HepG2 (cell line): ENCODE measurements at regions not wholly inside any gene's neighbourhood (a gene's known extent, or its start where the extent isn't known, plus 50 kb on each side); places are given as distances from the start of the nearest gene placed in this dataset.

Source experiments
- EZH2 ChIP-seq: conservative IDR thresholded peaks from 2 replicates; pipeline ENCODE4 v1.6.1; 2012; ENCODE audit warnings: mild to moderate bottlenecking, low read depth, low read length, moderate library complexity
- HBP1 ChIP-seq: IDR thresholded peaks from 2 replicates; pipeline ENCODE4 v1.6.1; 2016; ENCODE audit warnings: low read depth, control low read depth
- HNRNPL ChIP-seq: fragments of 200-400 bp; formaldehyde crosslinking; IDR thresholded peaks from 2 replicates; pipeline ENCODE4 v1.6.1; 2017; ENCODE audit warnings: mild to moderate bottlenecking, low read depth, low read length
- PHB2 ChIP-seq: fragments of 450-650 bp; IDR thresholded peaks from 2 replicates; pipeline ENCODE4 v1.6.1; 2018; ENCODE audit not compliant: partially characterized antibody
- REPIN1 ChIP-seq: sonication (generic); formaldehyde crosslinking; IDR thresholded peaks from 2 replicates; pipeline ENCODE4 v1.8.0; 2022; ENCODE audit warnings: missing genetic modification reagents, low read depth, mild to moderate bottlenecking, borderline replicate concordance
- ZNF670 ChIP-seq: sonication (generic); formaldehyde crosslinking; IDR thresholded peaks from 2 replicates; pipeline ENCODE4 v1.8.0; 2022; ENCODE audit warnings: mild to moderate bottlenecking, missing genetic modification reagents, borderline replicate concordance

DNA sequence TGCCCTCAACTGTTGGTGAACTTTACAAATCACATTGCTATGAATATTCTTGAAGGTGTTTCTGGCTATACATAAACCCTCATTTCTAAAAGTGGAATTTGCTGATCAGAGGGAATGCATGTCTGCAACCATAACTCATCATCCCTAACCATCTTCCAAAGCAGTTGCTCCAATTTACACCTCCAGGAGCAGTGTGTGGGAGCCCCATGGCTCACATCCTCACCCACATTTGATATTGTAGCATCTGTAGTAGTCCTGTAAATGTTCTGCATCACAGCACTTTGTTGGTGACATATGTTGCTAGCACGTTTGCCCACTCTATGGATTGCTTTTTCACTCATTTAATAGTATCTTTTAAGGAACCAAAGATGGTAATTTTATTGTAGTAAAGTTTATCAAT is 183.8 kb upstream of the SMLR1 start:
- TF ChIP-seq EZH2 (no peak), REPIN1 (CRISPR knock-in tag) (no peak), ZNF670 (no peak), PHB2 (no peak), HBP1 (CRISPR knock-in tag) (no peak), HNRNPL (no peak)
